ELR (cell line): ENCODE measurements at regions not wholly inside any gene's neighbourhood (a gene's known extent, or its start where the extent isn't known, plus 50 kb on each side); places are given as distances from the start of the nearest gene placed in this dataset.

Experiments used
- DNase-seq: peaks from one replicate; pipeline ENCODE4 v3.0.0-alpha.2; 2015; ENCODE audit warnings: low read depth

DNA sequence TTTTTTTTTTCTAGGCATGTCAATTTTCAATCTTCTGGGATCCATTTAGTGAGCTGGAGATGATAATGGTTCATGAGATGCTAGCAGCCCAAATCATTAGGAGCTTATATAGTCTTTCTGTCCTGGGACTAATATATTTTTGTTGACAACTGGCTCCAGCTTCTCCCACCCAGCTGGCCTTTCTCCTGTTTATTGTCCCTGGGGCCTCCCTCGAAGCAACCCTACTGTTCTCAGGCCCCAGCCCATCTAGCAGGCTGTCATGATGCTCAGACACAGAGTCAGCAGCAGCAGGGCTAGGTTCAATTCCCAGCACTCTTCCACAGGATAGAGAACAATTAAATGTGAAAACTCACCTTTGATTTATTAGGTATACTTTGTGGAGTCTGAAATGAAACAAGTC, 127.6 kb upstream of the MID1 start:
- no peak for DNase-seq

- peak; percentile 69 for DNase-seq
Observed at GRCh38 chrX:10749113-10749512, 128.7 kb upstream of the MID1 start.

DNA sequence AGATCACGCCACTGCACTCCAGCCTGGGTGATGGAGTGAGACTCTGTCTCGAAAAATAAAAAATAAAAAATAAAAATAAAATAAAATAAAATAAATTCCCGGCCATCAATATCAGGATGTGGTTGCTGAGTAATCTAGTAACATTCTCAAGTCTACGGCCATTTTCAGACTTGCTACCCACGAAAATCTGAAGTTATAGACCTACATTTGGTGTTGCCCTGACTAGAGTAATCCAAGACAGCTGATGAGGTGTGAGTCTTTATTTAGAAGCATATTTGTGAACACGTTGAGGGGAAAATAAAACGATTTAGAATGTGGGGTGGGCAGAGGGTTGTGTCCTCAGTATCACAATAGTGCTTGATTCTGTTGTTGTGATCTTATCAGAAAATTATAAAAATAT, 130.2 kb upstream of the MID1 start:
- peak; percentile 29 for DNase-seq

- DNase-seq, result no peak
Observed at GRCh38 chrX:10753116-10753515, 132.7 kb upstream of the MID1 start.

DNA sequence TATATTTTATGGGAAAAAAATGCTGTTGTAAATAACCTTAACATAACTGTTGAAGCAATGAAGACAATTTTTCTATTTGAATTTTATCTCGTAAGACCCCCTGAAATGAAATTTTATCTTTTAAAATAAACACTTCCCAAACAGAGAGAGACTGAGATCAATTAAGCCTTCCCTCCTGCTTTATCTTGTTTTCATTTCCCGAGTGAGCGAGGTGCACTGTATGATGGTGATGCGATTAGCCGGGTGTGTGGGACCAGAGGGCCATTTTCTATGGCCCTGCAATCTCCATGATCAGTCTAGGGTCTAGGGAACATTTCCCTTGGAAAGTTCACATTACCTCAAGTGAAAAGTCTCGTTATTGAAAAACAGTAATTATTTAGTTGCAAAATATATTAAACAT, 134.1 kb upstream of the MID1 start:
- DNase-seq, result no peak

DNA sequence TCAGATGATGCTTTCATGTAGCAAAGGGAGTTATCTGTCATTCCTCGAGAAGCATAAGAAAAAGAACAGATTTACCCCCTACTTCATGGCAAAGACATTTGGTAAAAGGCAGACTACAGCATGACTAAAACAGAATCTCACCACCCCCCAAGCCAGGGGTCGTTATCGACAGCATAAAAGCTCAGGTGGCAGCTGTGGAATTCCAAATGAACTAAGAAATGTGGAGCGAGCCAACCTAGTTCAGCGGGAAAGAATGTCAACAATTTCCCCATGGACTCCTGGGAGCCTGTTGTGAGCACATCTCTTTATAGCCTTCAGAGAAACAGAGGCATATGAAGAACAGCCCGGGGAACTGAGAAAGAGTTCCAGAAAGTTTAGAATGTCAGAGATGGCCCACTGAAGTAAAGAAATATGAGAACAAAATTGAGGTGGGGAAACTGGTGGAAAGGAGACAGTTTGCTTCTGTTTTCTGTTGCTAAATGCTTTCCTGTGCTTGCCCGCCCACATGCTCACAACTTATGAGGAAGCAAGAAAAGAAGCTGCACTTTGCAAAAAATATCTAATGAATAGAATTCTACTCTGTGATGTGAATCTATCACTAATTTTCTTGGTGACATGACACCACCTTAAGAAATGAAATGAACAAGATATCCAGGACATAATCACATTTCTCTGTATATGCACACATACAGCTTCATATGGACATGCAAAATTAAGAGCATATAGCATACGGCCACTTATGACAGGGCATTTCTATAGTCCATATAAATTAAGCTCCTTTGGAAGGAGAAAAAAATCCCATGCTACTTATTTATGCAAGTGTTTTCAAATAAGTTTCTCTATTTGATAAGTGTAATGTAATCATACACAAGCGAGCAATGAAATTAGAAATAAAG, 135.3 kb upstream of the MID1 start:
- peak; percentile 72 for DNase-seq

DNA sequence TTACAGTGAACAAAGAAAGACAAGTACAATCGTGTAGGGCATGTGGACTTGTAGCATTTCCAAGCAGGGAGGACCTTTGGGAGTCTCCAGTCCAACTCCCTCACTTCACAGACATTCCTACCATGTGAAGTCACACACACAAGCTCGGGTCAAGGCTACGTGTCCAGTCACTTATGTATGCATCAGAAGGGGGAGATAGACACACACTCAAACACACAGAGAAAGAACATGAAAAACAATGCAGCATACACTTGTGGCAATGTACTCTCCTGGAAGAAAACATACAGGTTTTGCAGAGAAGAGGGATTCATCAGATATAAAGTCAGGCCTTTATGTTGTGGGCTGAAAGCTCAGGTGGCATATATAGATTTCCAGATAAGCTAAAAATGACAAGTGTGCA, 136.1 kb upstream of the MID1 start:
- peak; percentile 86 for DNase-seq

DNA sequence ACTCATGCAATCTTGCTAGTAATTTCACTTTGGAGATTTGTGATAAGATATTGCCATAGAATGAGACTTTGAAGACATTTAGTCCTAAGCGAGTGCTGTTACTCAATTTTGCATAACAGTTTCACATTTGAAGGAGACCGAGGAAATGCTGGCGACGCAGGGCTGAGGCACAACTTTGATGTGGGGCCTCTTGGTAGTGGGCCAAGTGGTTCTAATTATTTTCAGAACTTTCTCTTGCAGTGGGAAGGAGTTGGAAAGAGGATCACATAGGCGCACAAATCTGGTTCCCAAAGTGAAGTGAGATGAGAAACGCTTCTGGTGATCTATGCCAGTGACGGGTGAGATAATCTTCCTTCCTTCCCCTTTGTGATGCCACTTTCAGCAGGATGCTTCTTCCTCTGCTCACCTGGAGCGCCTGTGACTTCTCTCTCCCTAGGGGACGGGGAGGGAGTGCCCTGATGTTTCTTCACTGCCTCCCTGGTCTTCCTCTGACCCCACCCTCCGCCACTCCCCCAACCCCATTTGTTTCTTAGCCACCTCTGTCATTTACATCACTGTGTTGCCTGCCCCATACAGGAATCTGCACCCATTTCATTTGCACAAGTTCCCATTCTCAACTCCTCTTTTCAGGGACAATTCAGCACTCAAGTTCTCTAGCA, 138.9 kb upstream of the MID1 start:
- no peak for DNase-seq

- DNase-seq, result no peak
Observed at GRCh38 chrX:10761447-10761846, 141.1 kb upstream of the MID1 start.

- DNase-seq, result peak; percentile 60
Observed at GRCh38 chrX:10769195-10769594, 148.8 kb upstream of the MID1 start.

- DNase-seq, result peak; percentile 25
Observed at GRCh38 chrX:10769696-10770619, 149.6 kb upstream of the MID1 start.

DNA sequence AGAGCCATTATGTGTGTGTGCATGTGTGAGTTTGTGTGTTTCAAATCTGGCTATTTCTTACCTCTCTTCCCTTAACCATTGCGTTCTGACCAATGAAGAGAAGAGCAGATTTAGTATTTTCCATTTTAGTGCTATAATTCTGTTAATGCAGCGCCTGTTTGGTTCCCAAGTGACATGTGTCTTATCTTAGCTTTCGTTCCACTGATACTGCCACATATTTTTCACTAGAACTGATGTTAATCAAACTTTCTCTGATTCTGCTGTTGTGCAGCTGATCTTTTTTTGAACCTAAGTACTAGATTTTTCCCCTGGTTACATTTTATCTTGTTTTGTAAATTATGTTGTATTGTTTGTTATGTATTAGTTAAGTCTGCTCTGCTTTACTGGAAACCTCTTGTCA, 152.9 kb upstream of the MID1 start:
- DNase-seq, result no peak

- DNase-seq, result no peak
Observed at GRCh38 chrX:10781847-10782530, 161.6 kb upstream of the MID1 start.

GRCh38 chrX:10783451-10783995, 163.1 kb upstream of the MID1 start:
- DNase-seq, result no peak

DNA sequence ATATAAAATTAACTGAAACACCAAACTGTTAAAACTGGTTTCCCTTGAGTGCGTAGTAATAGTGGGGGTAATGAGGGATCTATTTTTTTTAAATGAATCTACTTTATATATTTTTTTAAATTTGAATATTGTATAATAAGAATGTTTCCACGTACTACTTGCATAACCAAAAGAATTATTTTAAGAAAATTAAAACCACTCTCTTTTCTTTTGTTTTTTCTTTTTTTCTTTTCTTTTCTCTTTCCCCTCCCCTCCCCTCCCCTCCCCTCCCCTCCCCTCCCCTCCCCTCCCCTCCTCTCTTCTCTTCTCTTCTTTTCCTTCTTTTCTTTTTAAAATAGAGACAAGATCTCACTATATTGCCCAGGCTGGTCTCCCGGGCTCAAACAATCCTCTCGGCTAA, 166.9 kb upstream of the MID1 start:
- DNase-seq, result no peak

DNA sequence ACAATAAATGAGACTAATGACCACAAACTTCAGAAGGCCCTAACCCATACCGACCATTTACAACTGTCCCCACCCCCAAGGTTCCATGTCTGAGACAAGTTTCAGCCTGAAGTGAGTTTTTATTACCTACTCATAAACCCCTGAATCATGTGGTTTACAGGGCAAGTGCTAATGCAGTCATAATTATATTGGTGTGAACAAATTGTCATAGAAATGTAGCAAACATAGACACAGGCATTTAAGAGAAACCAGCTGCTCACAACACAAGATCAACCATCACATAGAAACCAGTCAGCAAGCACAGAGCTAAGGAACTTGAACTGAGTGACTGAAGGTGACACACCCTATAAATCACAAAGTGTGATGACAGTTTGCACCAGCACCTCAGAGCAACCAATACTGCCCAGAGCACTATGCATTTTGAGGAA, 173.8 kb upstream of the MID1 start:
- DNase-seq, result no peak

DNA sequence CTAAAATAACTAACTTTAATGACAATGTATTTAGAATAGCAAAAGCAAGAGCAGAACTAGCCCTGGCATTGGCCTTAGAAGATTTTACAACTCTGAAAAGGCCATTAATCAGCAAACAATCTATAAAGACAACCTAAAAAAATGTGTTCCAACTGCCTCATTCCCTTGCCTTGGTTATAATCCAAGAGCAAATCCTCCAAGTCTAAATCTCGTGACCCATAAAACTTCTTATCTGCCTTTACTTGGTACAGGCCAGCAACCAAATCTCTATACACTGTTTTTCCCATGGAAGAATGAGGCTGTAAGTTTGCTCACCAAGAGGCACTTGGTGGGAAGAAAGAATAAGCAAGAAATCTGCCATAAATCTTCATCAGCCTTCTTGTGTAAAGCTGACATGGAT, 175.3 kb upstream of the MID1 start:
- no peak for DNase-seq

DNA sequence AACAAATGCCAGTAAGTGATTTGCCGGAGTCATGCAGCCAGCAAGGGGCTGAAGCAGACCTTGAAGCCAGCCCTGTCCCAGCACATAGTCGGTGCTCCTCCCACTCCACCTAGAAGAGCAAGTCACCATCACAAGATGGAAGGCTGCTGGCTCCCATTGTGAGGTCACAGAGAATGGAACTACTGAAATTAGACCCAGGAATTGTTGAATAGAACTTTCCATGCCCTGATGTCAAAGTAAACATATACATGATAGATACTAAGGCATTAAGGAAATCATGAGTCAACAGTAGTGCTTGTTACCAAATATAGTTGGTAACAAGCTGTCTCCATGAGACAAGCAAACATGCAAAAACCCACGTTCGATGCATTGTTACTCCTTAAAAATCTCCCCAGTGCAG, 177.1 kb upstream of the MID1 start:
- DNase-seq, result no peak

- no peak for DNase-seq
Observed at GRCh38 chrX:10798041-10798440, 177.7 kb upstream of the MID1 start.

GRCh38 chrX:10800796-10801195, 180.4 kb upstream of the MID1 start:
- DNase-seq, result no peak

- no peak for DNase-seq
Observed at GRCh38 chrX:10811111-10811510, 190.7 kb upstream of the MID1 start.

GRCh38 chrX:10813761-10814160, 193.4 kb upstream of the MID1 start:
- no peak for DNase-seq
